ENCODE measurements at regions not wholly inside any gene's neighbourhood (a gene's known extent, or its start where the extent isn't known, plus 50 kb on each side); places are given as distances from the start of the nearest gene placed in this dataset.

- H3F3A ChIP-seq (replicated peaks; ENCODE audit: insufficient read depth) = no peaks in the 10 kb centered on the region
- no peak overlapping the region for H3K27ac ChIP-seq (ENCODE audit: low read depth in 2 of 2, low read length in 1 of 2)
- no peaks in the 10 kb centered on the region for H4K20me1 ChIP-seq (ENCODE audit: insufficient read depth)
- H2AFZ ChIP-seq (ENCODE audit: low read depth) = no peak overlapping the region
- H3K4me2 ChIP-seq = no peak overlapping the region
- ChIA-PET POLR2A (no interaction called here), CTCF (interaction anchor here (1.4 kb wide), 1 partner anchor 21 kb away, joined by 3 read pairs; no protein-coding TSS in a partner anchor)
- no peaks in the 10 kb centered on the region for H3K36me3 ChIP-seq (replicated peaks in 1 of 2; ENCODE audit: control insufficient read depth in 1 of 2, insufficient read depth in 2 of 2, low read length in 1 of 2)
- H3K4me1 ChIP-seq (ENCODE audit: control insufficient read depth in 1 of 2, insufficient read depth in 2 of 2, low read depth in 1 of 2, low read length in 1 of 2) = peaks cover 0 to 6% of the 10 kb centered on the region in 2 experiments; a peak in 1 of 4 replicates
- TF ChIP-seq USF2 (IDR thresholded peaks at IDR 0.05; ENCODE audit: borderline replicate concordance, low read depth, low read length) (no peak), NFIC (IDR thresholded peaks at IDR 0.05; ENCODE audit: borderline replicate concordance) (no peak), FOXJ3 (CRISPR knock-in tag; IDR thresholded peaks at IDR 0.05) (no peak), MEF2A (IDR thresholded peaks at IDR 0.05; ENCODE audit: borderline replicate concordance, low read depth) (no peak), REST (IDR thresholded peaks at IDR 0.05; ENCODE audit: low read depth, low read length) (no peak), YY1 (IDR thresholded peaks at IDR 0.05; ENCODE audit: low read depth) (no peak), IRF3 (IDR thresholded peaks at IDR 0.05; ENCODE audit: low read depth, low read length) (no peak), TCF12 (IDR thresholded peaks at IDR 0.05) (no peak), ZBTB33 (IDR thresholded peaks at IDR 0.05; ENCODE audit: borderline replicate concordance, low read depth) (no peak), NRF1 (IDR thresholded peaks at IDR 0.05; ENCODE audit: low read depth, low read length) (no peak), RAD21 (IDR thresholded peaks at IDR 0.05; ENCODE audit: low read length) (no peak), ELF1 (IDR thresholded peaks at IDR 0.05) (no peak), CHD2 (IDR thresholded peaks at IDR 0.05; ENCODE audit: low read length, partially characterized antibody) (no peak), RXRA (IDR thresholded peaks at IDR 0.05; ENCODE audit: borderline replicate concordance, low read depth) (no peak), EZH2phosphoT487 (IDR thresholded peaks at IDR 0.05; ENCODE audit: borderline replicate concordance, low read depth) (no peak), FOXM1 (IDR thresholded peaks at IDR 0.05; ENCODE audit: low read depth) (no peak), FOSL2 (IDR thresholded peaks at IDR 0.05; ENCODE audit: borderline replicate concordance, low read depth) (no peak), RFX5 (IDR thresholded peaks at IDR 0.05; ENCODE audit: low read length) (no peak)
- WGBS (ENCODE audit: low lambda C conversion rate) = 91% methylated on average over 4 of the region's 4 CpGs
- H3K9me3 ChIP-seq = no peaks in the 10 kb centered on the region
- H3K27me3 ChIP-seq (ENCODE audit: insufficient read depth) = no peaks in the 10 kb centered on the region
- no peak for DNase-seq
- no peak overlapping the region for H3K4me3 ChIP-seq (ENCODE audit: low read depth in 2 of 2, low read length in 1 of 2)
- no peaks in the 10 kb centered on the region for H3K79me2 ChIP-seq (ENCODE audit: insufficient read depth)
- no peaks in the 10 kb centered on the region for H3K9me2 ChIP-seq
- H3K9ac ChIP-seq = no peak overlapping the region
Measured at GRCh38 chr2:195594919-195595694, 61.9 kb upstream of the SLC39A10 start.
